ENCODE measurements at regions not wholly inside any gene's neighbourhood (a gene's known extent, or its start where the extent isn't known, plus 50 kb on each side); places are given as distances from the start of the nearest gene placed in this dataset.

- no peaks in the 10 kb centered on the region for H3K36me3 ChIP-seq (ENCODE audit: insufficient read depth, low read length)
- no peaks in the 10 kb centered on the region for H3K79me2 ChIP-seq (replicated peaks; ENCODE audit: insufficient read depth, low read length)
- no peaks in the 10 kb centered on the region for H3K27me3 ChIP-seq (ENCODE audit: insufficient read depth, low read depth, low read length)
- H3F3A ChIP-seq (ENCODE audit: insufficient read depth, low read length, poor library complexity, severe bottlenecking): no peaks in the 10 kb centered on the region
- H3K4me3 ChIP-seq (ENCODE audit: low read length): no peak overlapping the region
- H3K4me2 ChIP-seq (ENCODE audit: low read length): no peak overlapping the region
- TF ChIP-seq TAF1 (IDR thresholded peaks at IDR 0.05; ENCODE audit: low read depth) (no peak), REST (IDR thresholded peaks at IDR 0.05; ENCODE audit: borderline replicate concordance) (no peak), CTCF (IDR thresholded peaks at IDR 0.05; ENCODE audit: poor library complexity, severe bottlenecking) (no peak)
- no peaks in the 10 kb centered on the region for H4K20me1 ChIP-seq (ENCODE audit: insufficient read depth)
- H3K9me3 ChIP-seq (ENCODE audit: low read length): no peaks in the 10 kb centered on the region
- no peak overlapping the region for H3K27ac ChIP-seq (ENCODE audit: low read length)
- H3K9me2 ChIP-seq (ENCODE audit: insufficient read depth, low read length): no peaks in the 10 kb centered on the region
- no peak overlapping the region for H3K9ac ChIP-seq (ENCODE audit: low read length)
- H2AFZ ChIP-seq (ENCODE audit: low read depth, low read length): no peak overlapping the region
These were observed 1496.8 kb upstream of the TMEM132C start for GRCh38 chr12:126770188-126770587.

GRCh38 chr12:126772171-126772864, 1494.7 kb upstream of the TMEM132C start:
- Histone ChIP-seq H3K9me3 (ENCODE audit: low read length) (no peaks in the 10 kb centered on the region), H2AFZ (ENCODE audit: low read depth, low read length) (no peak overlapping the region), H3K4me2 (ENCODE audit: low read length) (no peak overlapping the region), H3K27ac (ENCODE audit: low read length) (no peak overlapping the region), H3K27me3 (ENCODE audit: insufficient read depth, low read depth, low read length) (no peaks in the 10 kb centered on the region), H3K9me2 (ENCODE audit: insufficient read depth, low read length) (no peaks in the 10 kb centered on the region), H3F3A (ENCODE audit: insufficient read depth, low read length, poor library complexity, severe bottlenecking) (no peaks in the 10 kb centered on the region), H4K20me1 (ENCODE audit: insufficient read depth) (no peaks in the 10 kb centered on the region), H3K4me3 (ENCODE audit: low read length) (no peak overlapping the region), H3K79me2 (replicated peaks; ENCODE audit: insufficient read depth, low read length) (no peaks in the 10 kb centered on the region), H3K36me3 (ENCODE audit: insufficient read depth, low read length) (no peaks in the 10 kb centered on the region), H3K9ac (ENCODE audit: low read length) (no peak overlapping the region)
- TF ChIP-seq EP300 (conservative IDR thresholded peaks at IDR 0.05; ENCODE audit: poor library complexity, severe bottlenecking) (no peak), SMC3 (conservative IDR thresholded peaks at IDR 0.05; ENCODE audit: poor library complexity) (no peak), REST (IDR thresholded peaks at IDR 0.05; ENCODE audit: borderline replicate concordance) (no peak), EZH2 (IDR thresholded peaks at IDR 0.05; ENCODE audit: borderline replicate concordance, insufficient read depth, low read length, poor library complexity, severe bottlenecking) (no peak)
